Bronchial epithelial cell (primary cell): ENCODE measurements at regions not wholly inside any gene's neighbourhood (a gene's known extent, or its start where the extent isn't known, plus 50 kb on each side); places are given as distances from the start of the nearest gene placed in this dataset.

Experiments
- DNase-seq: peaks from one replicate; pipeline ENCODE4 v3.0.0-alpha.2; 2010; ENCODE audit warnings: low read depth
- FAIRE-seq: peaks from 2 replicates; lab custom pipeline; 2011; peaks lifted over from hg19 to GRCh38; lab: Jason Lieb, UNC
- H3K27me3 ChIP-seq: 2 replicates; pipeline ENCODE4 v1.5.1; 2011; ENCODE audit warnings: low read length; ENCODE audit not compliant: control insufficient read depth, insufficient read depth
- H3K36me3 ChIP-seq: 2 replicates; pipeline ENCODE4 v1.5.1; 2011; ENCODE audit warnings: low read length; ENCODE audit not compliant: control insufficient read depth, insufficient read depth
- H3K4me3 ChIP-seq: 2 replicates; pipeline ENCODE4 v1.5.1; 2011; ENCODE audit warnings: mild to moderate bottlenecking, low read depth, low read length, control low read depth
- CTCF ChIP-seq: IDR thresholded peaks from 2 replicates; pipeline ENCODE4 v1.5.1; 2011; ENCODE audit warnings: mild to moderate bottlenecking, moderate library complexity, low read length, control low read depth, inconsistent platforms; ENCODE audit not compliant: insufficient read depth, severe bottlenecking

DNA sequence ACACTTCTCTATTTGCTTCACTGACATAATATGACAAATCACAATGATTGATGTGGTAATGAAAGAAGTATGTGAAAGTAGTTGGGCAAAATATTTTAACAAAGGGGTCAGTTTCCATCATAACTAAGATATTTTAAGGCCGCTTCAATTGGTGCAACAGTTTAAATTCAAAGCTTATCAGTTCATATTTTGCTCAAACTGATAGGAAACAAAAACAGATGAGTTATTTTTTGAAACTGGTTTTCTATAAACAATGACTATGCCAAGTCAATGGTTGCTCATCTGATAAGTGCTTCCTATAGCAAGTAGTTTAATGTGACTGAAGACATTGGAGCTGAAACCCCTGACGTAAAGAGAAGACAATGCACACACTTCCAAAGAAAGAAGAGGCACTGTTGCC is 1290.7 kb downstream of the SUCLG1 start:
- FAIRE-seq: no peak
- no peaks in the 10 kb centered on the region for H3K36me3 ChIP-seq
- no peaks in the 10 kb centered on the region for H3K27me3 ChIP-seq
- peak; percentile 1 for DNase-seq
- no peak for TF ChIP-seq CTCF
- H3K4me3 ChIP-seq: no peak overlapping the region

GRCh38 chr2:83162421-83162820 is 1296.7 kb downstream of the SUCLG1 start:
- Histone ChIP-seq H3K4me3 (no peak overlapping the region), H3K27me3 (no peaks in the 10 kb centered on the region), H3K36me3 (no peaks in the 10 kb centered on the region)
- FAIRE-seq: no peak
- DNase-seq: peak; percentile 13
- TF ChIP-seq CTCF: no peak

- Histone ChIP-seq H3K36me3 (no peaks in the 10 kb centered on the region), H3K27me3 (no peaks in the 10 kb centered on the region), H3K4me3 (no peak overlapping the region)
- DNase-seq (peak; percentile 62), FAIRE-seq (no peak)
- no peak for TF ChIP-seq CTCF
Observed at GRCh38 chr2:83160571-83160970, 1298.5 kb downstream of the SUCLG1 start.

DNA sequence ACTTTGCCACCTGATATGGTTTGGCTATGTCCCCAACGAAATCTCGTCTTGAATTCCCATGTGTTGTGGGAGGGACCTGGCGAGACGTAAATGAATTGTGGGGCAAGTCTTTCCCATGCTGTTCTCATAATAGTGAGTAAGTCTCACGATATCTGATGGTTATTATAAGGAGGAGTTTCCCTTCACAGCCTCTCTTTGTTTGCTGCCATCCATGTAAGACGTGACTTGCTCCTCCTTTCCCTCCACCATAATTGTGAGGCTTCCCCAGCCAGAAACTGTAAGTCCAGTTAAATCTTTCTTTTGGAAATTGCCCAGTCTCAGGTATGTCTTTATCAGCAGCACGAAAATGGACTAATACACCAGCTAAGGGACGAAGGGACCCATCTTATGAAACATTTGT is 1303.3 kb downstream of the SUCLG1 start:
- Histone ChIP-seq H3K36me3 (no peaks in the 10 kb centered on the region), H3K27me3 (no peaks in the 10 kb centered on the region), H3K4me3 (no peak overlapping the region)
- DNase-seq (no peak), FAIRE-seq (no peak)
- no peak for TF ChIP-seq CTCF

DNA sequence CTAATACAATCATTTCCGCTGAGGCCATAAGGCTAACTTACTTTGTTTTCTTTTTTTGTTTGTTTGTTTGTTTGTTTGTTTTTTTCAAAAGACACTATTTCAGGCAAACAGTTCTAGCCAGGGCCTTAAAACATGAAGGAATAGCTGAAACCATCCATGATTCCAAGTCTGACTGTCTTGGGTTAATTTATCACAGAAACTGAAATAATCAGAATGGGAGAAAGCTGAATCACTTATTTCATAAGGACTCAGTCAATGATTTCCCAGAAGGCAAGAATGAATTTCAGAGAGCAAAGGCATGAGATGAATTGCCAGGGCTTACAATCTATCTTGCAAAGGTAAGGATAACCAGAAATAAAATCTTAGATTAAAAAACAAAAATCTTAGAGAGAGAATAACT is 1315.1 kb downstream of the SUCLG1 start:
- H3K27me3 ChIP-seq: no peaks in the 10 kb centered on the region
- TF ChIP-seq CTCF: no peak
- H3K36me3 ChIP-seq: no peaks in the 10 kb centered on the region
- DNase-seq (no peak), FAIRE-seq (no peak)
- no peak overlapping the region for H3K4me3 ChIP-seq

- Histone ChIP-seq H3K4me3 (no peak overlapping the region), H3K36me3 (no peaks in the 10 kb centered on the region), H3K27me3 (no peaks in the 10 kb centered on the region)
- no peak for FAIRE-seq
- peak; percentile 20 for DNase-seq
- TF ChIP-seq CTCF: no peak
Observed at GRCh38 chr2:83142934-83143333, 1316.1 kb downstream of the SUCLG1 start.
